ENCODE measurements at regions not wholly inside any gene's neighbourhood (a gene's known extent, or its start where the extent isn't known, plus 50 kb on each side); places are given as distances from the start of the nearest gene placed in this dataset.

DNA sequence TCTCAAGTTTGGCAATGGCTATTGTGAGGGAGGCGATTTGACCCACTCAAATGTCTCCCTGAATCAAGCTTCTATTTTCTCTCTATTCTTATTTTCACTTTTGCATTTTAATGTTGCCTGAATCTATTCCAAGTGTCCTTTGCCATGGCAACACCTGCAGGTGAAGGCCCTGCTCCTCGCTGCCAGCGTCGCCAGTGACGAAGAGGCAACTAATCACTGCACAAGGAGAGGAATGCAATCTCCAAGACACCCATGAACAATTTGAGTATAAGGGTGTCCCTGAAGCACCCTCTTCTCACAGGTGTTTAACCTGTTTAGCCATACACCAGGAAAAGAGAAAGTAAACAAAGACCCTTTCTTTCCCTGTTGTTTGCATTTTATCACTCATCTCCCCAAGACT, 165.6 kb upstream of the VRK2 start:
- no peak for DNase-seq (ENCODE audit: low read depth in 3 of 3)

DNA sequence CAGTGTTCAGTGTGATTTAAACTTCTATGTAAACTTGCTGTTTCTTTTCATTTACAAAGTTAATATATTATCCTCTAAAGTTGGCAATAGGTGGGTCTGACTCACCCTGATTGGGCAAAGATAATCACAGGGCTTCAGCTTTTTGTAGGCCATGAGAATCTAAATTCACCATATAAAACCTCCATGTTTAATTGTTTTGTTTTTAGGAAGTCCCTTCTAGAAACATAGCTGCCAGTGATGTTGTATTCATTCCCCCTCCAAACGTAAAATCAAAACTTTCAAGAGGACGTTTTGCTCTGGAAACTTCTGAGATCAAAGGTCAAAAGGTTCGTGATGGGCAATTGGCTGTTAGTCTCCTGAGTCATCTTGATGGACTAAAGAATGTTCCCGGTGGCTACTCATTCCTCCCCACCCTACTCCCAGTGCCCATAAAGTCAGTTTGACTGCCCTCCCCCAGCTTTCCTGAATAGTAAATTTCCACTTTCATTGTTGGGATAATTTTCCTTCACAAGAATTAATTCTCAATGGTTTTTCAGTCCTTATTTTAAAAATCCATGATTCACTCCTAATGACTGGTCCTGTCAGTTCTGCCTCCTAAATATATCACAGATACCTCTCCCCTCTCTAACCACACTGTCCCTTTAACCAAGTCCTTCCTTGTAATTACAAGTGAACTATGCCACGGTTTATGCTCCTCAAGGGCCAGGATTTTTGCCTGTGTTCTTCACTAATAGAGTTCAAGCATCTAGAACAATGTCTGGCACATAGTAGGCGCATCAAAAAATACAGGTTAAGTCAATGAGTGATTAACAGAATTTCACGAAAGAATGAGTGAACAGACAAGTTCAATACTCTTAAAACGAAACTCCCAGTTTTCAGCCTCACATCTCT, 164.4 kb upstream of the VRK2 start:
- no peak for DNase-seq (ENCODE audit: low read depth in 3 of 3)

DNA sequence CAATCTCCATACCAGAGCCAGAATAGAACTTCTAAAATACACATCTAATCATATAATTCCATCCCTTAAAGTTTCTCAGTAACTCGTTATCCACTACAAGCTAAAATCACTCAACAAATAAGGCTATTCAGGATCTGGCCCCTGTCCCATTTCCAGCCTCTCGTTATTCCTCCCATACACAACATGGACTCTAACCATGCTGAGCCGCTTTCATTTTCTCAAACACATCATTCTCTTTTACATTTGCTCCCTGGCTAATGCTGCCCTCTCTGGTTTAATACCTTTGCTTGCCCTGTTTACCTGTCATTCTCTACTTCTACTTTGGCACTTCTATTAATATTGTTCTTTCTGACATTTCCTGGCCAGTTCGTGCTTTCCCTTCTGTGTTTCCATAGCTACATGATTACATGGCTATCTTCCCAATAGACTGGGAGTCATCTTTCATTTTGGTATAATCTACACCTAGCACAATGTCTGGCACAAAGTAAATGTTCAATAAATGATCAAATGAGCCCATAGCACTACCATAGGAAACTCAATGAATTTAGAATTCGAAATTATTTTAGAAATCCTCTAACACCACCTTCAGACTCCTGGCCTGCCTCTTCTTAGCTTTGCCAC, 163.6 kb upstream of the VRK2 start:
- DNase-seq (ENCODE audit: low read depth in 3 of 3): no peak

DNA sequence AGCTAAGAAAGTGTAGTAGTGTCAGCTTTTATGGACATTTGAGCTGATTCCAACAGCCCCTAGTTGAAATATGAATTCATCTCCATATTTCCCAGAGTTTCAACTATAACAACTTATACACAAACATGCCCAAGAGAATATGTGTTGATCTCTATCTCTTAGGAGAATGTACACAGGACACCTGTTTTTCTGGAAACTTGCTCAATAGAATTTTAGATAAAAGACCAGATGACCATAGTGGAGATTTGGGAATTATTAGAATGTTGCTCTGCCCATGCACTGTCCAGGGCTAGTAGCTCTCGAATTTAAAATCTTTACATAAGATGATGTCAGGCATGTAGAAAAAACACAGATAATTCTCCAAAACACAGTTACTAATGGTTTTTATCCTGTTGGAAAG, 162.3 kb upstream of the VRK2 start:
- DNase-seq (ENCODE audit: low read depth in 3 of 3): no peak

DNA sequence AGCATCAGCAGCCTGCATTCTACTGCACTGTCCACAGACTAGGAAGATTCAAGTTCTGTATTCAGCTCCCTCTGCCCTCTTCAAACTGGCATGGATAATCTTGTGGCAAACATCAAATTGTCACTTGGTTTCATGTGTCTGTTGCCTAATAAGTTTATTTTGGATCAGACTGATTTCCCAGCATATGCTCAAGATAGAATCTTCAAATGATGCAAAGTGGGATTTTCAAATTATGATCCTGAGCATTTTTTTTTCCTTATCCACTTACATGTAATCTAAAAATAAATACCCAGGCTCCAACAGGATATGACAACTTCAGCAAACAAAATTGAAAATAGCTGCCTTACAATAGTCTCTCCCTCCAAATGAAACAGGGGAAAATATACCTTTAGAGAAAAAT, 160.9 kb upstream of the VRK2 start:
- DNase-seq (ENCODE audit: low read depth in 3 of 3): no peak

DNA sequence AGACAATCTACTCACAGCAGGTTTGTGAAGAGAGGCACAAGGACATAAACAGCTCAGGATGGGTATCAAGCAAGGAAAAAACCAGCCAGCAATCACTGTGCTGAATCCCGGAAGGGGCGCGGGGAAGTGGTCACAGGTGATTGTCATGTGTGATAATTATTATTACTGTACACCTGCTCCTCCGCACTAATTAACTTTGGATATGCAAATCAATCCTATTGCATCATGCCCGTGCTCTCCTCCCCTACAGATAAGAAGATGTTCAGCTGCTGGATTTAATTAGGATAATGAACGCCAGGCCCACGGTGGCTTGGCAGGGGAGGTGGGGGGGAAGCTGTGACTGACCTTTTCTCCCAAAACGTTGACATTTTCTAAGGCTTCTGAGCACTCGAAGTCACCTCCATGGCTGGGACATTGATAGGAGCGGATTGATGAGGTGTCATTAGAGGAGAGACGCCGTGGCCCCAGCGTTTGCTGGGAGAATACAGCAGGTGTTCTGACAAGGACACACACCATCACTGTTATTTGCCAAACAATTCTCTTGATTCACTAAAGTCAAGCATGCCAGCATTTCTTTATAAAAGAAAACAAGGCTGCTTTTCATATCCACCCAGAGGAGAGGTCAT, 160.3 kb upstream of the VRK2 start:
- no peak for DNase-seq (ENCODE audit: low read depth in 3 of 3)

DNA sequence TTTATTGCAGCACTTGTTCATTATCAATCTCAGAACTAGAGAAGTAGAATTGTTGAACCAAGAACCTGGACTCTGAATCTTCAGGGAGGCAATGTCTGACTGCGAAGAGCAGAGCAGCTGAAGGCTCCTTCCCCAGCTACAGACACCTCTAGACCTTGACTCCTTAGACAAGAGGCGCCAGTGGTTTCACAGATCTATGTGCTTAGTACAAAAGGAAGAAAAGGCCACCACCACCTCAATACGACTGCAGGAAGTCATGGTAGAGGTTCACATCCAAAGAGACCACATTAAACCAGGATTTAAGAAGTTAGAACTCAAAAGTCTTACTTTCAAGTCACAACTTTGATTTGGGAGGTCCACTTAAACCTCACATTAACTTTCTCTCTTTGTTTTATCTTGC, 158.1 kb upstream of the VRK2 start:
- no peak for DNase-seq (ENCODE audit: low read depth in 3 of 3)

DNA sequence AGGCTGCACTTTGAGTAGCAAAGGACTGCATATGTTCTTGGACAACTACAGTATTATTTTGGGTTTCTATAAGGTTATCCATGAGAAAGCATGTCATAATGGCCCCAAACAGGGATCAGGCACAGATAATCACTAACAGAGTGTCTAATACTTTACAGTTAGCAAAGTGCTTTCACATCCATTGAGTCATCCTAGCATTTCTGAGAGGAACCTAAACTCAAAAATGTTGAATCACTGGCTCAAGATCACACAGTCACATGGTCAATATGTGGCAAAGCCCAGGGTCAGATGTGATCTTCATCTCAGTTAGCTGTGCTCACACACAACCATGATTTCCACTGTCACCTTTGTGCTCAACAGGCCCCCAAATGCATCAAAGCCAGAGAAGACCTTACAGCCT, 156.1 kb upstream of the VRK2 start:
- DNase-seq (ENCODE audit: low read depth in 3 of 3): no peak

DNA sequence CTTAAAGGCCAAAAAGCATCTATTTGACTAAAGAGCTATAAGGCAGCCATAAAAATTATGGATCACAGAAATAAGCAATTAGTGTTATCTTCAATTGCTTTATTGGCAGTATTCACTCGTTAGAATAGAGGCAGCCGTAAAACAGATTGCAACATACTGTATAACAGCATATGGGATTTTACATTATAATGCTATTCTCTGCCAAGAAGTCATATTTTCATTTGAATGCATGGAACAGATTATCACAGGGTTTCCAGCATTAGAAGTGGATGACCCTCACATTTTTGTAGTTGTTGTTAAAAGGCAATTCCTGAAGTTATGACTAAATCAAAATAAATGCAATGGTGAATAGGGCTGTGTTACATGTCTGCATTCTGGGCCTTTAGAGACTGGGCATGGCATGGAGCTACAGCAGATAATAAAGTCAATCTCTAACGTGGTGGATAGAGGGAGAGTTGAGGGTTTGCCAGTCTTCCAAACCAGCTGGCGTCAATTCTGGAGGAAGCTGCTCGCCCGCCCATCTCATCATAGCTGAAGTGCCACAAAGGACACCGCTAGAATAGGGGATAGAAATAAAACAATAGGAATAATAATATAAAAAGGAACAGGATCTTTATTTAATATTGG, 155.4 kb upstream of the VRK2 start:
- DNase-seq (ENCODE audit: low read depth in 3 of 3): no peak

DNA sequence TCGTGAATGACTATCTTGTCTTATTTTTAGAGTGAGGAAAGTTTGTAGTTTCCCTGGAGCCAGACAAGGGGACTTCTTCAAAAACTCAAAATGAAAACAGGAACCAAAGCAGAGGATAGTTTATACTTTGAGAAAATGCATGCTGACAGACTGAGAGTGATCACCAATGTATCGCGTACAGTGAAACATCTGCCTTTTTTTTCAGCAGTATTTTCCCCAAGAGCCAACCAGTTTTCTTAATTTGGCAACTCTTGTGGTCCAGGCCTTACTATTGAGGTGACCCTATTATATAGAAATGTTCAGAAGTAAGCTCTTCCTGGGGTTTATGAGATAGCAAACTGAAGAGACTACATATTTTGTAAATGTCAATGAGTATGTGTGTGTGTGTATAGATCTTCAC, 153.7 kb upstream of the VRK2 start:
- no peak for DNase-seq (ENCODE audit: low read depth in 3 of 3)

DNA sequence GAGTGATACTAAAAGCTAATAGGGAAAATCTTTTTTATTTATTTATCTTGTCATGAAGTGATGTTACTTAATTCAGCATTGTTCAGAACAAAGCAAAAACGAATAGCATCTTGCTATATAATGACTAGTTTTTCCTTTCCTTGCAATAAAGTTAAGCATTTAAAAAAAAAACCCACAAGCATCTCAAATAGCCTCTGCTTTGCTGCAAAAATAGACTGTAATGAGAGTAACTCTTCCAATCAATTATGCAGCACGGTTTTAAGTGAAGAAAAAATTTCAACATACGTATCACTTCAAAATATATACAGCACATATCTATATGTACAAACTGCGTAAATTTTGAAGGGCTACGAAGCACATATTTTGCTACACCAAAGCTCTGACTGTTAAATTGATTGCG, 153.3 kb upstream of the VRK2 start:
- no peak for DNase-seq (ENCODE audit: low read depth in 3 of 3)

DNA sequence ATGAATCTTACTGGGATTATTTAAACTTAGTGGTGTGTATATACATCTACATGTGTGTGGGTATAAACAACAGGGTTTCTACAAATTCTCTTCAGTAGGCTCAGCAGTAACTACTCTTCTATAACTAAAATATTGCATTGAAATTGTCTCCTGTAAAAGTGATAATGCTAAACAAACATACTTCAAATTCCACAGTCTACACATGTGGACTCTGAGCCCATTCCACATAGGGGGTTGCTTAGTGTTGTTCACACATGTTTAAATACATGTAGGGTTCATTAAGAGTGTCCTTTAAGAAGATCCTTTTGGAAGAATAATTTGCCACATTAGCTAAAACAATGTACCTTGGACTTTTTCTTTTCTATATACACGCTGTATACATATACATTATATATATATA, 152.8 kb upstream of the VRK2 start:
- no peak for DNase-seq (ENCODE audit: low read depth in 3 of 3)

DNA sequence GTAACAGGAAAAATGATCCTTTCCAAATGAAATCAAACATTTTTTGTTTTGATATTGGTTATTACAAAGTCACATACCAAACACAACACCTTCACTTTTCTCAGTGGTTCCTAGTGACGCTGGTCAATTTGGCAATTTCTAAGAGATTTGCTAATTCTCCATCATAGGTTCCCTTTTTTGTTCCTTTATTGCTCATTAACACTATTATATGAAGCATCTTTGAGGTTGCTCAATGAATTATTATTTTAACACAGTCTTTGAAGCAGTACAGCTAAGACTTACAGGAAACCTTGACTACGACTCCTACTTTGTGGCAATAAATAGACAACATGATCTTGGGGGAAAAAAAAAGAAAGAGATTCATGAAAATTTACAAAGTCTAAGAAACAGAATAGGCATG, 152.2 kb upstream of the VRK2 start:
- no peak for DNase-seq (ENCODE audit: low read depth in 3 of 3)

DNA sequence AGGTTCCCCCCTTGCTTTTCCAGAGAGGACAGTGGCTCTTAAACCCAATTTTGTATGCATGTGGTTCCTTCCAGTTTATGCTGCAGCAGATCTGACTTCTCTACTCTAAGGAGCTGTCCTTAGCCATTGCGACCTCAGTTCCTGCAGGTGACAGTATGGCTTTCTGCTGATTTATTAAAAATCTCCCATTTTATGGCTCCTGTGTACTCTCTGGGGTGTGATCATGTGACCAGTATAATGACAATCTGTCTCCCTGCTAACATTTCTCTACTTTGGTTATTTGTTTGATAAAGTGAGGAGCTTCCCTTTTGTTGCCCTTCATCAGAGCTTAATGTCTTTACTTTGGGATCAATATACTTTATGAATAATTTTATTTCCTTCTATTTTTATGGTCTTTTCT, 148.7 kb upstream of the VRK2 start:
- DNase-seq (ENCODE audit: low read depth in 3 of 3): no peak

DNA sequence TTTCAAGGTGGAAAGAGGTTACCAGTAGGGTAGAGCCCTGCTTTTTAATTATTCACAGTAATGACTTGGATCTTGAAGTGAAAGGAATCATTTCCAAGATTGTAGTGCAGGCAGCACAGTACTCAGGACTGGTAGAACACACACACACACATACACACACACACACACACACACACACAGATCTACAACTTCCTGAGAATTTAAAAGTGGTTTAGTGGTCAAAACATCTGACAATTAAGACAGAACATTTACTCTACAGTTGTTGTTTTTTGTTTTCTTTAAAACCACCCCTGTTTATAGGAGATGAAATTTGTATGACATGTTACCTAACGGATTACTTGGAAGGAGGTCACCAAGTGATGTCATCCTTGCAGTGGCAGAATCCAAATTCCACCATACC, 146.7 kb upstream of the VRK2 start:
- DNase-seq (ENCODE audit: low read depth in 3 of 3): no peak

DNA sequence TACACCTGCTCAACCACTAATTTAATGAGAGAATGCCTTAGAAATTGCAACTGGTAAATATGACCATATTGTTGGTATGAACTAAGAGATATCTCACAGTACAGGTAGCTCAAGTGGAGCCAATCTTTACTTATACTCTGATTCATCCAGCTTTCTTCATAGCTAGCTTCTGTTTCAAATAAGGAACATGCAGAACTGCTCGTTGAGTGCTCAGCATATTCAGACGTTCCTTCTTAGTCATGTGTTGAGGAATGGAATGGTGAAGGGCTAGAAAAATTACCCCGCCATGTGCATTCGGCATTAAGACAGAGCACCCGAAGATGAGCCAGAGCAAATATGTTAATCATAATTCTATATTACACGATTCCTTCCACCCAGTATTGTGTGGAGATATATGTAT, 144.0 kb upstream of the VRK2 start:
- no peak for DNase-seq (ENCODE audit: low read depth in 3 of 3)

DNA sequence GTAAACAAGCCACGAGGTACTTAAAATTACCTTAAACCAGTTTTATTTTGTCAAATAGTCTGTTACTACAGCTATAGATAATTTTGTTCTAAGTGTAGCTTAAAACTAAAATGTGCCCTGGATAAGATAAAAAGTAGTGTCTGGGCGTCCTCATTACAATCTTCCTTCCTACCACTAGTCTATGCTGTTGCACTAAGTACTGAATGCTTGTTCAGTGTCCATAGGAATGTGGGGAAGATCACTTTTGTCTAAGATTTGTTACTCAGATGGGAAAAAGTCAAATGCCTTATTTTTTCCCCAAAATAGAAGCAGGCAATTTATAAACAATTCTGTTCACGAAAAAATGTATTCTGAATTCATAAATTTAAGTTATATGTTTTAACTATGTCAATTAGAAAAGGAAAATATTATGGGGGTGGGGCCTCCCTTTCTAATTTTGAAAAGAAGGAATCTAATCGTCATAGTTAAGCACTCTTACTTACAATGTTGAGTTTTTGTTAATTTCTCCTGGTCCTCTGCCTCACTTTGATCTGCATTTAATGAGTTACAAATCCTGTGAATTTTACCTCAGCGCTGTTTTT, 140.4 kb upstream of the VRK2 start:
- DNase-seq (ENCODE audit: low read depth in 3 of 3): no peak

DNA sequence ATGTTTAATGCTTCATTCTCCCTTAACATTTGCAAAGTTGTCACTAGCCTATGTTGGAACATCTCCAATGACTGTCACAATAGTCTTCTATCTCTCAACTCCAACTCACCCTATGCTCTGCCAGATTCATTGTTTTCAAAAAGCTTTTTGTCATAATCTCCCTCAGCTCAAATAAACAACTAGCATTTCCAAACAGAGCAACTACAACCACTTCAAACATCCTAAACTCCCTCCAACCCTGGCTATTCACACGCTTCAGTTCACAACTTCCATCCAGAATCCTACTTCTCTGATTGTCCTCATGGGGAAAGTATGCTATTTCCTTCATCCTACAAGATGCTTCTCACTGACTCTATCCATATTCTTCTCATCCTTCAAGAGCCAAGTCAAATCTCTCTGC, 139.2 kb upstream of the VRK2 start:
- no peak for DNase-seq (ENCODE audit: low read depth in 3 of 3)

DNA sequence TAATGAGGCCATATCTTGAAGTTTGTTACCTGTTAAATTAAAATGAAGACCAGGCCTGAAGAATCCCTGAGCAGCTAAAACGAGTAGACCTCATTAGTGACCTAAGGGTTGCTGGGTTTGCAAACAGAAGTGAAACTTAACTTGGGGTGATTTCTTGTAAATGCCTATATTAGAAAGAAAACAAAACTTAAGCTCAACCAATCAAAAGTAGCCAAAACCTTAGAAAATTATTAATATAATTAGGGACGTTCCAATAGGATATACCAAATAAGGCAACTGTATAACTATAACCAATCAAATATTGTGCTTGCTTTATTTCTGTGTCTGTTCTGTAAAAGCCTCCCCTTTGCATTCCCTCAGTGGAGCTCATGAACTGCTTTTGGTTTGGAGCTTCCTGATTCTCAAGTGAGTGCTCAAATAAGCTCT, 137.9 kb upstream of the VRK2 start:
- DNase-seq (ENCODE audit: low read depth in 3 of 3): no peak

DNA sequence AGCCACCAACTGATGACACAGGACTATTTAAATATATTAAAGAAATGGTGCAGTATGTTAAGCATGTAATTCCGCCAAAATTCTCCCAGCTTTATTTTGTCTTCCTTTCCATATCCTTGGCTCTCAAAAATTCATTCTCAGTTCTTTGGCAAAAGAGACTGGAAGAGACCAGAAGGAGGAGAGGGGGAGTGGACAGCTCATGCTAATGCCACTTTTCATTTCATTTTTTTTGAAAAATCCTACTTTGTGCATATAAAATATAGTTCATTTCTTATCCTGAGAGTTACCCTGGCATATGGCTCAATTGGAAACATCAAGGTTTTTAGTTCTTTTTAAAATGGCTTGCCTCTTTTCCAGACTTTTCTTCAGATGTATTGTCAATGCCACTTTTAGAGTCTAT, 128.5 kb upstream of the VRK2 start:
- DNase-seq (ENCODE audit: low read depth in 3 of 3): no peak

DNA sequence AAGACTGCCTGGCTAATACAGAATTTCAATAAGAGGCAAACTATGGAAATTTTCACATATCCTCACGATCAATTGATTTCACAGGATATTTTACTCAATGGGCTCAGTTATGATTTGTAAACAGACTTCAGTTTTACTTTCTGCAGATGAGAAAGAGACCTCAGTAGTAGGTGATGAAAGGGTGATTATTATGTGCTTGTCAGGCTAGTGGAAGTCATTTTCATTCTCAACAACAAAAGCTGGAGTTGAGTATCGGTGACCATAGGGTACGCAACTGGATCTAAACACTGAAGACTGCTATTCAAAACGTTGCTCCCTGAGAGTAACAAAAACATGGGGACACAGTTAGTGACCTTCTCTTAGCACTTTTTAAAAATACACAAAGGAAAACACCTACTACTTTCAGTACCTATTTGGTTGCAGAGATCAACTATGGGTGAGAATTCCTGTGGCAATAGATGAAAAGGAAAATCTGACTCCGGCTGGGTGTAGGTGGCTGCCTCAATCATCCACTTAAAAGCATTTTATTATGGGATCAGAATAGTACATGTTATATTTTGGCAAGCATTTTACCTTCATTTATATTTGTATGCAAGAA, 126.2 kb upstream of the VRK2 start:
- DNase-seq (ENCODE audit: low read depth in 3 of 3): no peak

DNA sequence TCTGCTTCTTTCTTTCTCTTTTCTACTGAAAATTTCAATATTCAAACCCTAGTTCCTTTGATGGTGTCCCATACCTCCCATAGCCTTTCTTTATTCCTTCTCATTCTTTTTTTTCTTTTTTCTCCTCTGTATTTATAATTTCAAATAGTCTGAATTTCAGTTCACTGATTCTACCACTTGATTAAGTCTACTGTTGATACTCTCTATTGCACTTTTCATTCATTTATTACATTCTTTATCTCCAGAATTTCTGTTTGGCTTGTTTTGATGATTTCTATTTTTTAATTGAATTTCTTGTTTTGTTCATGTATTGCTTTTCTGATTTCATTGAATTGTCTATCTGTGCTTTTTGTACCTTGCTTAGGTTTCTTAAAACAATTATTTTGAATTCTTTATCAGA, 111.9 kb upstream of the VRK2 start:
- no peak for DNase-seq (ENCODE audit: low read depth in 3 of 3)

Measured in stimulated activated CD4-positive, alpha-beta T cell treated with anti-CD3 and anti-CD28 coated beads, TNF-alpha, amount 100 ng/mL, for 4 hours (primary cell).